Inflammatory macrophage treated with lipopolysaccharide for 1 hour (primary cell): ENCODE measurements at regions not wholly inside any gene's neighbourhood (a gene's known extent, or its start where the extent isn't known, plus 50 kb on each side); places are given as distances from the start of the nearest gene placed in this dataset.

ENCODE experiments used
- DNase-seq, 2 donors: peaks; one replicate each; pipeline ENCODE4 v3.0.0-alpha.2; 2020 to 2022

DNA sequence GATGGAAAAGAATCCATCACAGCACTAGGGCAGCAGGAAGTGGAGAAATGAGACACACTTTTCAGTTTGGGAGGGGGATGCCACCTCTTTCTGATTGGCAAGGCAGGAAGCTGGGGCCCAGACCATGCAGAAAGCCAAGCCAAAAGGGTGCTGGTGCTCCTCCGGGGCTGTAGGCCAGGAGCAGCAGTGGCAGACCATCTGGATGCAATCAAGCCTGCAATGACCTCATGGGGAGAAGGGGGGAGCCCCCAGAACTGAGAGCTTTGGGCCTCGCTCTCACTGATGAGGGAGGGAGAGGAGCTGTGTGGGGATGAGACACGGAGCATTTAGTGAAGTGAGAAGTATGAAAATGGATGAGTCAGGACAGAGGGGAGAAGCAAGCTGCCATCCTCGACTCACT lies 141.3 kb upstream of the NALF2 start:
- no peak for DNase-seq

DNA sequence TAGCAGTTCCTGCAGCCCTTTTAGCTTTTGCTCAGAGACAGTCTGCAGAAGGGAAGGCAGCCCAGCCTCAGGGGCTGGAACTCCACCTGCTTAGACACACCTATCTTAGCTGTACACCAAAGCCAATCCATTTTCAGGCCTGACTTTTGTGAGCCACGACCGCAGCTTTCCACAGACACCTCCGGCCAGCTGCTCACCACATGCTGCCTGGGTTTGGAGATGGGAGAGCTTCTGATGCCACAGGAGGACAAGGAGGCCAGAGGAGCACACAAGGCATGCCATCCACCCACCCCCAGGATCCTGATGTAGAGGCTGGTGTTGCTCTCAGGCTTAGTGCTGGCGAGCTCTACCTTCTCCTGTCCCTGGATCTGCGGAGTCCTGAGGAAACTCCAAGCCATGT lies 141.8 kb upstream of the NALF2 start:
- DNase-seq, result no peak

DNA sequence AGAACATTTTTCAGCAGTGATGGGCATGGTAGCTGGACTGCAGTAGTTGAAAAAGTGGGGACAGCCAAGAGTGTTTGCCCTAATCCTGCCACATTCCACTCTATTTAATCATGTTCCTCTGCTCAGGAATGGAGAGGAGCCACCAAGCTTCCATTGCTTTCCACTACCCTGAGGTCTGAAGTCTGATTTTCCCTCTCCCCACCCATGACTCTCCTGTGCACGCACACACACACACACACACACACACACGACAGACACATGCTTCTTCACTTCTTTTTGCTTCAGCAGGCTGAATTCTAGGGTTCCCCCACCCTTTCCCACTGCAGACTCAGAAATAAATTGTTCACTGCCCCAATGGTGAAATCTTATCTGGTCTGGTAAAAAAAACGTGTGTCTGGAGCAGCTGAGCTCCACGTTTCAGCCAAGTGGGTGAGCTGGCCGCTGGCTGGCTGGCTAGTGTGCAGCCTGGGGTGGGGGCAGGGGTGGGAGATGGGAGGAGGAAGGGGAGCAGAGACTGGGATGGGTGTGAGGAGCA lies 142.7 kb upstream of the NALF2 start:
- no peak for DNase-seq

DNA sequence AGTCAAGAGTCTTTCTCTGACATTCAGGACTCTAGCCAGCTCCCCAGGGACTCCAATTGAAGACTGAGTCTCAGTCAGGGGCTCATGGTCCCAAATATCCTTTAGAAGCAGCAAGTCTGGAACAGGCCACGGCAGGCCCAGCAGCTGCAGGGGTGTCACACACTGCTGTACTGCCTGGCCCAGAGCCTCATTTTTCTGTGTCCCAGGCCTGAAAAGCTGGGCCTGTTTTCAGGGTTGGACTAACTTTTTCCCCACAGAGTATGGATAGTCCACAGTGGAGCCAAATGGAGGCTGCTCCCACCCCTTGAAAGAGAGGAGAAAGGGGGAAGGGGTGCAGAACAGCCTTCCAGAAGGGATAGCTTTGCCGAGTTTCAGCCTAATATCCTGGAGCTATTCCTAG lies 146.8 kb upstream of the NALF2 start:
- DNase-seq, result no peak

DNA sequence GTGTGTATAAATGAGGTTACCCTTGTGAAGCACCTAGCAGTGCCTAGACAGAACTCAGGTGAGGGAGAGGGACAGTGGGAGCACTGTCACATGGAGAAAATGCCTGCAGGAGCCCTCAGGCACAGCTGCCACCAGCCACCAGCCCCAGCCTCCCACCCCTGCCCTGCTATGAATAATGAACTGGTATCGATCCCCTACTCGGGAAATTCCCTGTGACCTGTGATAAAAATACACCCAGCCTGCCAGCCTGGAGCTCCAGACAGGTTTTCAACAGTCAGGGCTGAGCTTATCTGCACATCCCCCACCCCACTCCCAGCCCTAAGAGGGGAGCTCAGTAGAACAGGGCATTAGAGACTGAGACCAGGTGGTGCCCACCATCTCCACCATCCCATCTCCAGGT lies 159.6 kb upstream of the PJA1 start:
- DNase-seq, result no peak

DNA sequence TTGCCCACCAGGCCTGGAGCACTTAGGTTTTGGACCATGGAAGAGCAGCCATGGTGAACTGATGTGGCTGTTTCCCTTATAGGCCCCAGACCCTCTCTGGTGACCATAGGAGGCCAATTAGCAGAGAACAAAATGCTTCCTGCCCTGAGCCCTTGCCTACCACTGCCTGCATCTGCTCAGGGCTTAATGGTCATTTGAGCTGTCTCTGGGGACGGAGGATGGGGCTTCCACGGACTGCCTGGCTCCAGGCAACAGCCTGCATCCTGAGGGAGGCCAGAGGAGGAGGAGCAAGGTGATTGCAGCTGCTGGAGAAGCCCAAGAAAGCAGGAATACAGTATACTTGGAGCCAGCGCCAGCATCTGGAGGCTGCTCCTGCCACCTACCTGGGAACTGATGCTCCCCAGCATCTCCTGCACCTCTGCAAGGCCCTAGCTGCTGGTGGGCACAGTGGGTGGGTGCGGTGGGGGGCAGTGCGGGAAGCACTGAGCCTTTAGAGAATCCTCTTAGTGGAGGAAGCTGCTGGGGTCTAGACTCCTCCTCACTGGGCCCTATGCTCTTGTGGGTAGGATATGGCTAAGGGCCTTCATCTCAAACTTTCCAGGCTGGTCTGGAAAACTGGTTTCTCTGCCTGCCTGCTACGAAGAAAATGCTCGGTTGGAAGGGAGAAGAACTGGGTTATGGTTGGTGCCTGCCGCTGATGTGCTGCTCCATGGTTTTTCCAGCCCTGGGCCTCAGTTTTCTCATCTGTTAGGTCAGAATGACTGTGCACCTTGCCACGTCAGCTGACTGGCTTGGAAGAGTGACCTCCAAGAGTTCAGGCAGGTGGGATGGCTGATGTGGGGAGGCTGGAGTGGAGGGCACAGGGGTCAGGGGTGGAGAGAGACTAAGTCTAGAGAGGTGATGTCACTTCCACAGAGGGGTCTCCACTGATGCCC lies 158.8 kb upstream of the PJA1 start:
- DNase-seq, result no peak

DNA sequence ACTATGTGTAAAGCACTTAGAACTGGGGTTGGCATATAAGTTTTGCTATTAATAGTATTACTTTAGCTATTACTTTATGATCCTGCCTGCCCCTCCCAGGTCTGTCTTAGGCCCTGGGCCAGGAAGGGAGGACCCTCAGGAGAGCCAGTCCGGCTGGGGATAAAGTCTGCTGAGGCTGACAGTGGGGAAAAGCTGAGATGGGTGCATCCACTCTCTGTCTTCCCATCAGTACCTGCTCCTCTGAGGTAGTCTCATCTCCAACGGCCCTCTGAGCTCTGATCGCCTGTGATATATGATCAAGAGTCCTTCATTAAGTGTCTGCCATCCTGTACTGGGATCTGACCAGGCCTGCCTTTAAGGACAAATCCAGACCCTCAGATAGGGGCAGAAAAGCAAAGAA lies 156.5 kb upstream of the PJA1 start:
- no peak for DNase-seq

DNA sequence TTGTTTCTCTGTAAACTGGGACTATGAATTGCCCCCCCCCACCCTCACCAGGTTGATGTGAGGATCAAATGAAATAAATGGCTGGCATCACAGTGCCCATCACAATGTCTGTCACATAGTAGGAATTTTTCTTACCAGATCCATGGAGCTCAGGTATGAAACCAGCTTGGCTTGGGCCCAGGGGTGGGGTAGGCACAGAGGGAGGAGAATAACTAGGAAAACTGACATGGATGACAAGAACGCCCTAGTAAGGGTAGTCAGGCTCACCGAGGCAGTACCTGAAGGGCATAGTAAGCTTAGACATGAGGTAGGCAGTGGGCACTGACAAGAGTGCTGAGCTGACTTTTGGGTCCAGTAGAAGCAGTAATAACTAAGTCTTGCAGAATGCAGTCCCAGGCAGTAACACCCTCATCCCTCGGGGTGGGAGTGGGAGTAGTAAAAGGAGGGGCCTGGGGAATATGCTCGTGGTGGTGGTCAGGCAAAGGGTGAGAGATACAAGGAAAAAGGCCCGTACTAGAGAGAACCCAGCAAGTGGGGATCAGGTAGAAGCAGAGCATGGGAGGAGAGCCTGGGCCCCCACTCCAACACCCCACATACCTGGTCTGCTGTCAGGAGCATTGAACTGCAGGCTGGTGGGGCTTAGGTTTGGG lies 155.9 kb upstream of the PJA1 start:
- DNase-seq, result no peak

DNA sequence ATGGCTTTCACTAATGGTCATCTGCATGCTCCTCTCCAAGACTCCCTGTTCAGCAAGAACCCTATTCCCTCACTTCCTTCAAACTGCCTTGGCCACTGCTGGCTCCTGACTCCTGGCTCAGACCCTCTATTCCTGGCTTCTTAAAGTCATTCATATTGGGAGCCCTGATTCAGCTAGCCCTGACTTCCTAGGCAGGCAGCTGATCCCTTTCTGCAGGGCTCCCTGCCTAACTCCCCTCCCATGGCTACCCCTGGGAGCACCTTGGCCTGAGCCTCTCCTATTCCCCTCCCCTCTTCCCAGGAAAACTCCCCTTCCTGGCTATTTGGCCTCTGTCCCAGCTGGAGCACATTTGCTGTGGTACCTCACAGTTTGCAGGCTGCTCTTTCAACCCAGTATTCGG lies 154.9 kb upstream of the PJA1 start:
- DNase-seq, result no peak

DNA sequence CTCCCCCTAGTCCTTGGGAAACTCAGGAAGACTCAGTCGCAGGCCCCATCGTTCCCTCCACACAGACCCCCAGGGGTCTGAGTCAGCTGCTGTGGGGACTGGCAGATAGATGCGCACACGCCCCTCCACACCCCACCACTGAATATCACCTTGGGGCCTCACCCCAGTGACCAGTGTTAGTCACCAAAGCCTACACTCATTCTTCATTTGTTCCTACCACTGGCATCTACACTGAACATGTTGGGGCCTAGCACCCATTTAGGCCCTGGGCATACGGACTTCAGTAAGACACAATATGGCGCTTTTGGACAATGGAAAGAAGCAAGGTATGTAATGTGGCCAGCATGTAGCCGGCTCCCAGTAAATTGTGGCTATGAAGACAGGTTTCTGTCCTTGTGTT lies 154.1 kb upstream of the PJA1 start:
- no peak for DNase-seq

DNA sequence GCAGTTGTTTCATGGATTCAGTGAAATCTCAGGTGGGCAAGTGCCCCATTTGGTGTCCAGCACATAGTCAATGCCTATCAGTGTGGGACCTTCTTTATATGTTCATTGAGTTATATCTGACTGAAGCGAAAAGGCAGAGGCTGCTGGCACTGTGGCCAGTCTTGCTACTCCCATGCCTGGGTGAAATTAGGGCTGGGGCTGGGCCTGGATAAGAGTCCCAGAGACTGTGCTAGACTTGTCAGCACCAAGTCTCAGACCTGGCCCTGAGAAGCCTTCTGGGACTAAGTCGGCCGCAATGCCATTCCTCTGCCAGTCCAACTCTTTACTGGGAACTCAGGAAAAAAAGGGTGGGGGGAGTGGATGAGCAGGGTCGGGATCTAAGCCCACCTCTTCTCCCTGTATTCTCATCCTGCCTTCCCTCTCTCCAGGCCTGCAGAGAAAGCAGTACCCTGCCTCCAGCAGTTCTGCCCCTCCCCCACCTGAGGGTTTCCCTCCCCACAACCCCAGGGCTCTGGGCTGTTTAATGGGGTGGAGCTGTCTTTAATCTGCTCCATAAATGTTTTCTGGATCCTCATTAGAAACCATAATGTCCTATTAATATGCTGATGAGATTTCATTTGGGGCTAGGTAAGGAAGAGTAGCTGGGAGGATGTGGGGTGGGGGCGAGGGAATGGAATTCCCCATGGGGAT lies 153.5 kb upstream of the PJA1 start:
- DNase-seq, result no peak

DNA sequence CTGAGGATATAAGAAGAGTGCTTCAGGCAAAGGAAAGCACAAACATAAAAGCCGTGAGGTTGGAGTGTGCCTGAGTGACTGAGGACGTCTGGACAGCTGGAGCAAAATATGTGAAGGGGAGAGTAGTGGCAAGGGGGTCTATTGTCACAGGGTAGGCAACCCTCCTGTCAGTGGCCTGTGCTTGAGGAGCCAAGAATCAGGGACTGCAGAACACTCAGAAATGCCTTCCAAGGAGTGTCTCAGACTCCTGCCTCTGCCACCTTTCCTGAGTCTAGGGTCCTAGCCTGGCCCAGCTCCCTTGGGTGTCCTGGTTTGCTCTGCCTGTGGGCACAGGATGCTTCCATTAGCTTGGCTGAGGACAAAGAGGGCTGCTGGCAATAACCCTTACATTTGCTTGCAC lies 152.5 kb upstream of the PJA1 start:
- no peak for DNase-seq

DNA sequence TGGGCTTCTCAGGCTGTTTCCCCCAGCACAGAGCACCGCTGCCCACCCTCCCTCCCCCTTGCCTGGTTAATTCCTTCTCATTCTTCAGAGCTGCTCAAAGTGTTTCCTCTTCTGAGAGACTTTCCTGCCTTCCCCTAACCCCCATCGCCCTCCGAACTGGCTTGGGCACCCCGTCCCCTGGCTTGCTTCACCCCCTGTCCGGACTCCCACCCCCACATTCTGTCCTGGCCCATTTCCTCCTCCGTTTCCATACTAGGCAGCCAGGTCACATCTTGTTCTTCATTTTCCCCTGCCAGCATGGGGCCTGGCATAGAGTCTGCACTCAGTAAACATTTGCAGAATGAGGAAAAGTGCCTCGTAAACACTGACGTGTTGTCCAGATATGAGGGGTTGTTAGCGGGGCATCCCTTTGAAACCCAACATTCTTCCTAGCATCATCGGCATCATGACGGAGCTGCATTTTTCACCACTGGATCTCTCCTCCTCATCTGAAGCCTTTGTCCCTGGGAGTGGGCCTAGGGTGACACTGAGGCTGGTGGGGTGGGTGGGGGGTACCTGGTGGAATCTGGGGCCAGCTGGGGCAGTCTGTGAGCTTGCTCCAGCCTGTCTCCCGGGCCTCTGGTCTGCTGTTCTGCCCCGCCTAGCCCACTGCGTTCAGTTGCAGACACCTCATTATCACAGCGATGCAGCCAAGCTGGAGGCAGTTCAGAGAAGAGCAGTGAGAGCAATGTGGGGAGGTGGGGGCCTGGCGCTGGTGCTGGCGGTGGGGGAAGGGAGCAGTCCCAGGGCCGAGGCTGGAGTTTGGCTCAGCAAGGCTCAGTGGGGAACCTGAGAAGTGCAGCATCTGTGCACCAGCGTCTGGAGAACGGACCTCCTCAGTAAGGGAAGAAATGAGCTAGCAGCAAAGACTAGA lies 149.4 kb upstream of the PJA1 start:
- no peak for DNase-seq

DNA sequence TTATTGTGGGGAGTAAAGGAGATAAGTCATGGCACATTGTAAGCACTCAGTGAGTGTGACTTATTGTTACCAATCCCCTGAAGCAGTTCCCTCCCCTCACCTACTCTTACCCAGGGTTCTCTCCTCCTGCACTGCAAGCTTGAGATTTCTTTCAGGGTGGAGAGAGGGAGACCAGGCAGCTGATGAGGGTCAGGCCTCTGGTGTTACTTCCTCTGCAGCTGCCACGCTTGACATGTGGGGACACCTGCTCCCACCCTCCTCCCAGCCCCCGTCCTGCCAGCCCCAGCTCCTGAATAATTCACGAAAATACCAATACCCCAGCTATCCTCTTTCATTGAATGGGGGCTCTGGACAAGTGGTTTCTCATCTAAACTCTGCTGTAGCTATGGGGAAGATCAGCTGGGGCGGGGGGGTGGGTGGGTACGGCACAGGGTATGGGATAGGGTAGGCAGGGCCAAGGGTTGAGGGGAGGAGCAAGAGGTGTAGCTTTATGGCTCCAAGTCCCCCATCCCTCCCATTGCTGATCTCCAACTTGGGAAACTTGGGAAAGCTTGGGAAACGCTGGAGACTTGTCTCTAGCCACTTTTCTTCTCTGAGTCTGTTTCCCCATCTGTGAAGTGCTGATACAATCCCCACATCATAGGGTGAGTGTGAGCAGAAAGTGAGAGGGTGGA lies 148.5 kb upstream of the PJA1 start:
- DNase-seq, result no peak

DNA sequence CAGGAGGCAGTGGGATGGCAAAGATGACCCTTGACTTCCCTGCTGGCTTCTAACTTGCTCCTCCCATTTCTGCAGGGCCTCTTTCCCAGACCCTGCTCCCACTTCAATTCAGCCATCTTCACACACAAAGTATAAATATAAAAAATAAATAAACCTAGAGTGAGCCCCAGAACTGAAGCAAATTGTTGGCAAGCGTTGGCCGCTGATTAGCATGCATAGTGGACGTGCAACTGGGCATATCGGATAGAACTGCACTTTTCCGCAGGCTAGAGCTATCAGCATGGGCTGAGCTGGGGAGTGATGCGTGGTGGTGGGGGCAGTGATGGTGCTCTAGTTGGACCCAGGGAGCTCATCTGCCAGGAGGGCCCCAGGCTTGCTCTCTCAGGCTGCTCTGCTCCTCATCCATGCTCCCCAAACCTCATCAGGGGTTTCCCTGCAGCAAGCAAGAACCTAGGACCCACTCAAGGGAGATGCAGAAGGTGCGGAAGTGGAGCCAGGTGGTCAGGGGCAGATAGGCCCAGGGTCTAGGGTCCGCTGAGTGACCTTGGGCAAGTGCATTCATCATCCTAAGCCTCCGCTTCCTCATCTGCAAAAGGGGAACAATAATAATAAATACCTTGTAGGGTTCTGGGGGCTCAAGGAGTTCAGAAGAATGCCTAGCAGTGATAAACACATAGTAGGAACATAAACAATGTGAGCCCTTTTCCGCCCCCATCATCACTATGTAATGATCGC lies 146.8 kb upstream of the PJA1 start:
- DNase-seq, result no peak

DNA sequence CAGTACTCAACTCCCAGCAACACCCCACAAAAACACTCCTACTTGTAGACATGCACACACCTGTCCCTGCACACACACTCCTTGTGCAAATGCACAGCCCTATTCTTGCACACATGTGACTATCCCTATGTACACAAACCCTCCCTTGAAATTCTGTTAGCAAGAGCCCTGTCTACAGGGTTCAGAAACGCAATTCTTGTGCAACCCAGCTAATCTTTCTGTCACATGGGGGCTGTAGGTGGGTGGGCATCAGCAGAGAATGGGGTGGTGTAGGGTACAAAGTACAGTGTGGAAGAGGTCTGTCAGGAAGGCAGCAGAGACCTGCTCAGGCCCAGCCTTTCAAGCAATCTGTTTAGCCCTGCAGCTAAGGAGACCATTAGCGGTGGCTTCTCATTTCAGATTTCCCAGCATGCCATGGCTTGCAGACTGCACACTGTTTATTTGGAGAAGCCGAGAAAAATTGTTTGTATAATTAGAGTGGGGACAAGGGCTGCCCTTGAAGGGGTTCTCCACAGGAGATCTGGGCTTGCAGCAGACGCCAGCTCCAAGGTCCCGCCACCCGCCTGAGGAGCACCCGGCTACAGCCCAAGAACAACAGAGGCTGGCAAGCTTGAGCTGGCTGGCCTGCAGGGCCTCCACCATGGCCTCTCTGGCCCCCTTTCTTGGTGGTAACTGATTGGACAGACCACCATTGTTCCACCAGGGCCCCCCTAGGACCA lies 144.0 kb upstream of the PJA1 start:
- no peak for DNase-seq

DNA sequence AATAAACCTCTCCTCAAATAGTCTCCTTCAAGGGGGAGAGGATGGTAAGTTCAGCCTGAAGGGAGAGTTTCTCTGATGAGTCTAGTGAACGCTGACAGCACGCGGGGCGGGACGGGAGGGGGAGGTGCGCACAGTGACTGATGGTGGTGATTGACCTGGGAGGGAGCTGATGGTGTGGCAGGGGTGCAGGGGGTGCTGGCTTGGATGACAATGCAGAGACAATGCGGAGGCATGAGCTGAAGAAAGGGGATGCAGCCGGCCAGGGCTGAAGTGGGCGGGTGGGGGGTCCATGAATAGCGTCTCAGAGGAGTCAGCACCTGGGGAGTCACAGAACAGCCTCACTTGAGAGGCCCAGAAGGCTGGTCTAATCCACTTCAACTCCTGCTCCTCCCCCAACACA lies 142.5 kb upstream of the PJA1 start:
- DNase-seq, result no peak

DNA sequence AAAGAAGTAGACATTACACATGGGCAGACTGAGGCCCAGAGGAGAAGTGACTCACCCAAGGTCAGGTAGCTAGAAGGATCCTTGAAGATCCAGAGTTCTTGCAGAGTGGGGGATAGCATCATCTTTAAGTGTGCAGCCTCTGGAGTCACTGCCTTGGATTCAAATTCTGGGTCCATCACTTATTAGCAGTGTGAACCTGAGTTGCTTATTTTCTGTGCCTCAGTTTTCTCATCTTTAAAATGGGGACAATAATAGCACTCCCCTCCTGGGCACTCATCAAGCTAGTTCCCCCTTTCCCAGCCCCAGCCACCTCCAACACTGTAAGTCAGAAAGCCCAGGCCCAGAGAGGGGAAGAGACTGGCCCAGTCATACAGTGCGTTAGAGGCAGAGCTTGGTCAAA lies 141.8 kb upstream of the PJA1 start:
- DNase-seq, result no peak

DNA sequence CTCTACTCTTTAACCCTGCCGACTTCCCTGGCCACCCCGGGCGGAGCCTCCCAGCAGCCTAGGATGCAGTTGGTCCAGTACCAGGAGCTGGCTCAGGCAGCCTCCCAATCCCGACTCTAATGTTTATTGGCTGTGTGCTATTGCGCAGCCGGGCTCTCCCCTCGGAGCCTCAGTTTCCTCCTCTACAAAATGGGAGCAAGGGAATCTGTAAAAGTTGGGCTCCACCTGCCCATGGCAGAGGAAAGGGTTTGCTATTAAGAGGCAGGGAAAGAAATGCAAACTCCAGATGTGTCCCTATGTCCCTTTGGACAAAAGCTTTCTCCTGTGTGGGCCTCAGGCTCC lies 140.8 kb upstream of the PJA1 start:
- DNase-seq, result no peak

DNA sequence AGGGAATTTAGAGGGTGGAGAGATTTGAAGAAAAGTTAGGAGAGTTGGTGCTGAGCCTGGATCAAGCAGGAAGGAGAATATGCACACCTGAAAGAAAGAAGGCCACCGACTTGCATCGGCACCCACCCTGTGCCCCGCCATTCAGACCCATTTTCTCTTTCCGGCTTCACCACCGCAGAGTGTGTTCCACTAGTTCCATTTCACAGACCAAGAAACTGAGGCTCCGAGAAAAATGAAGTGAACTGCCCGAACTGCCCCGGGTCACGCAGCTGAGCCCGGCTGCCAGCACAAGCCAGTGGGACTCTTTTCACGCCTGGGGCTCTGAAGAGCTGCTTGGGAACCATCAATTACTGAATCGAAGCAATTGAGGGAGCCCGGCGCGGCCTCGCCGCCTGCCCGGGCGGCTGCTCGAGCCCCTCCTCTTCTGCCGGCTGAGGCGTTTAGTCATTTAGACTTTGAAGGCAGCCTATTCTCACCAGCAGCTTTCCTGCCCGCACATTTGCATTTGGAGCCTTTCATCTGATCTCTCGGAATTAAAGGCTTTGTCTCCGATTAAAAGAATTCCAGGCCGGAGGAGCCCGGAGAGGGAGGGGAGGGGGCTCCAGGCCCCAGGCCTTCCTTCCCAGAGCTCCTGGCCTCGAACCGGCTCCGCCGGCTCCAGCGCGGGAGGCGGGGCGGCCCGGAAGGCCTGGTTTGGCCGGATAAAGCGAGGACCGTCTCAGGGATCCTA lies 140.2 kb upstream of the PJA1 start:
- no peak for DNase-seq
